Activated CD4-positive, alpha-beta T cell treated with anti-CD3 and anti-CD28 coated beads for 36 hours (primary cell): ENCODE measurements at regions not wholly inside any gene's neighbourhood (a gene's known extent, or its start where the extent isn't known, plus 50 kb on each side); places are given as distances from the start of the nearest gene placed in this dataset.

ENCODE experiments used
- ATAC-seq: fragments of 200-7000 bp; cut with Tn5 transposase; one replicate; pipeline ENCODE4 v1.10.0; 2021; ENCODE audit warnings: mild to moderate bottlenecking, moderate library complexity
- CTCF ChIA-PET: fragments of 350-600 bp; sonication (Branson Sonifier 250); formaldehyde crosslinking; loops from one replicate; lab custom pipeline; 2021; ENCODE audit warnings: antibody characterized with exemption; lab: Charles Lee
- POLR2A ChIA-PET: fragments of 350-600 bp; sonication (Branson Sonifier 250); formaldehyde crosslinking; loops from one replicate; lab custom pipeline; 2021; ENCODE audit warnings: antibody characterized with exemption, inconsistent platforms; lab: Charles Lee
- DNase-seq: peaks from one replicate; pipeline ENCODE4 v3.0.0-alpha.2; 2020
- H3K27ac Mint-ChIP-seq: one replicate; pipeline ENCODE4 v1.8.0; 2021; ENCODE audit warnings: mixed read lengths
- H3K27me3 Mint-ChIP-seq: one replicate; pipeline ENCODE4 v1.8.0; 2021; ENCODE audit warnings: mixed read lengths
- H3K36me3 Mint-ChIP-seq: one replicate; pipeline ENCODE4 v1.8.0; 2021; ENCODE audit warnings: low read depth, mixed read lengths
- H3K4me1 Mint-ChIP-seq: one replicate; pipeline ENCODE4 v1.8.0; 2021; ENCODE audit warnings: mixed read lengths
- H3K4me3 Mint-ChIP-seq: one replicate; pipeline ENCODE4 v1.8.0; 2021; ENCODE audit warnings: mild to moderate bottlenecking, moderate library complexity, mixed read lengths
- H3K9me3 Mint-ChIP-seq: one replicate; pipeline ENCODE4 v1.8.0; 2021; ENCODE audit warnings: low read depth, mixed read lengths
- intact Hi-C, 2 experiments: fragments of 100-400 bp; cut with DNase I in 1 of 2; cut with micrococcal nuclease in 1 of 2; formaldehyde crosslinking; loops; one replicate each; pipeline versions ENCODE4 v1.14.2 to v1.15.1; 2022 to 2024; cut with DNase I, micrococcal nuclease

- Mint-ChIP-seq H3K4me1 (no peaks in the 10 kb centered on the region), H3K27me3 (no peaks in the 10 kb centered on the region)
- intact Hi-C loops: no loop called here
Measured at GRCh38 chr22:27556371-27556770, 245.2 kb downstream of the MN1 start.

GRCh38 chr22:27557286-27558008, 244.1 kb downstream of the MN1 start:
- ChIA-PET CTCF (no interaction called here), POLR2A (no interaction called here)
- intact Hi-C loops: no loop called here
- no peaks in the 10 kb centered on the region for H3K9me3 Mint-ChIP-seq
- H3K4me1 Mint-ChIP-seq: no peaks in the 10 kb centered on the region
- DNase-seq: no peak
- no peak for ATAC-seq
- H3K4me3 Mint-ChIP-seq: no peak overlapping the region
- H3K27ac Mint-ChIP-seq: no peak overlapping the region
- H3K27me3 Mint-ChIP-seq: peaks cover under 1% of the 10 kb centered on the region
- H3K36me3 Mint-ChIP-seq: no peaks in the 10 kb centered on the region

More at GRCh38 chr22:27556371-27556770, 245.2 kb downstream of the MN1 start:
- ChIA-PET POLR2A (no interaction called here), CTCF (no interaction called here)
- Mint-ChIP-seq H3K9me3 (no peaks in the 10 kb centered on the region), H3K36me3 (no peaks in the 10 kb centered on the region), H3K4me3 (no peak overlapping the region), H3K27ac (no peak overlapping the region)
- DNase-seq: no peak
- ATAC-seq: no peak

DNA sequence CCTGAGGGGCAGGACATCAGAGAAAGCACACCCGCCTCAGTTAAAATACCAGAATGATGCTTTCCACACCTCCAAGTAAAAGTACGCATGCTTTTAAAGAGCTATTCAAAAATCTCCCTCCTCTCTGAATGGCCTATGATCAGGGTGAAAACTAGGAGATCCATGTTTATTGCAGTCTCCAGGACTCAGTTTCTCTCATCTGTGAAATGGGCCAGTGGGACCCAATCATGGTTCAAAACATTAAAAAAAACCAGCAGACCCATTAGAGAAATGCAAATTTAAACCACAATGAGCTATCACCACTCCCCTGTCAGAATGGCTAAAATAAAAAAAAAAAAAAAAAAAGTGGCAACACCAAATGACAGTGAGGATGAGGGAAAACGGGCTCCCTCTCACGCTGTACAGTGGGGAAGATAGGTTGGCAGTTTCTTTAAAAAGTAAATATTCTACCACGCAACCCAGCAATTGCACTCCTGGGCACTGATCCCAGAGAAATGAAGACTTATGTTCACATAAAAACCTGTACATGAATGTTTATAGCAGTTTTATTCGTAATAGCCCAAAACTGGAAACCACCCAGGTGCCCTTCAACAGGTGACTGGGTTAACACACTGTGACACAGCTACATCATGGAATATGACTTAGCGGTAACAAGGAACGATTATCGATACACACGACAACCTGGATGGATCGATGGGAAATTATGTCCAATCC, 242.7 kb downstream of the MN1 start:
- Mint-ChIP-seq H3K36me3 (no peaks in the 10 kb centered on the region), H3K9me3 (no peaks in the 10 kb centered on the region), H3K4me1 (no peaks in the 10 kb centered on the region), H3K4me3 (no peak overlapping the region), H3K27ac (no peak overlapping the region), H3K27me3 (peaks cover 3% of the 10 kb centered on the region)
- ChIA-PET CTCF (interaction anchor here (0.8 kb wide), 1 partner anchor 494 kb away, joined by 3 read pairs; no protein-coding TSS in a partner anchor), POLR2A (no interaction called here)
- ATAC-seq: no peak
- intact Hi-C loops: no loop called here
- DNase-seq: no peak

DNA sequence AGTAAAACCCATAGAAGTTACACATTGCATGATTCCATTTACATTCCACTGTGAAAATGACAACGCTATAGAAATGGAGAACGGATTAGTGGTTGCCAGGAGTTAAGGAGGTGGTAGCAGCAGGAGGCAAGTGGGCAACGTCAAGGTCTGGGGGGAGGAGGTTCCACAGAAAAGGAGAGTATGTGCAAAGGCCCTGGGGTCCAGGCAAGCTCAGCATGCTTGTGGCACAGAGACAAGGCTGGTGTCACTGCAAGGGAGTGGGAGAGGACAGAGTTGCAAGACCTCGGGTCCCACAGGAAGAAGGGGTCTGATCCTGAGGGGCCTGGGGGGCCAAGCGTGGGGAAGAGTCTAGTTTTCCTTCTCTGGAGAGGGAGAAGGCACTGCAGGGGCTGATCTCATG, 240.8 kb downstream of the MN1 start:
- Mint-ChIP-seq H3K9me3 (no peaks in the 10 kb centered on the region), H3K4me3 (no peak overlapping the region), H3K27me3 (peaks cover 3% of the 10 kb centered on the region), H3K27ac (no peak overlapping the region), H3K36me3 (no peaks in the 10 kb centered on the region), H3K4me1 (no peaks in the 10 kb centered on the region)
- intact Hi-C loops: no loop called here
- POLR2A ChIA-PET: no interaction called here
- CTCF ChIA-PET: no interaction called here
- ATAC-seq (no peak), DNase-seq (no peak)

- Mint-ChIP-seq H3K4me1 (no peaks in the 10 kb centered on the region), H3K27me3 (peaks cover 3% of the 10 kb centered on the region), H3K36me3 (no peaks in the 10 kb centered on the region), H3K27ac (no peak overlapping the region), H3K4me3 (no peak overlapping the region), H3K9me3 (no peaks in the 10 kb centered on the region)
- ChIA-PET CTCF (no interaction called here), POLR2A (no interaction called here)
- ATAC-seq (no peak), DNase-seq (no peak)
- intact Hi-C loops: no loop called here
Measured at GRCh38 chr22:27561286-27561904, 240.2 kb downstream of the MN1 start.

GRCh38 chr22:27564806-27565205, 236.8 kb downstream of the MN1 start:
- ATAC-seq (no peak), DNase-seq (no peak)
- intact Hi-C loops: no loop called here
- POLR2A ChIA-PET: no interaction called here
- H3K27ac Mint-ChIP-seq: no peak overlapping the region
- no peak overlapping the region for H3K4me3 Mint-ChIP-seq
- CTCF ChIA-PET: no interaction called here
- H3K36me3 Mint-ChIP-seq: no peaks in the 10 kb centered on the region
- H3K4me1 Mint-ChIP-seq: no peaks in the 10 kb centered on the region
- H3K27me3 Mint-ChIP-seq: peaks cover 3% of the 10 kb centered on the region
- H3K9me3 Mint-ChIP-seq: no peaks in the 10 kb centered on the region

GRCh38 chr22:27566602-27567001, 235.0 kb downstream of the MN1 start:
- H3K27me3 Mint-ChIP-seq: peaks cover 10% of the 10 kb centered on the region
- no peak overlapping the region for H3K4me3 Mint-ChIP-seq
- ATAC-seq (no peak), DNase-seq (no peak)
- H3K9me3 Mint-ChIP-seq: no peaks in the 10 kb centered on the region
- intact Hi-C loops: no loop called here
- ChIA-PET CTCF (no interaction called here), POLR2A (no interaction called here)
- no peaks in the 10 kb centered on the region for H3K36me3 Mint-ChIP-seq
- H3K4me1 Mint-ChIP-seq: no peaks in the 10 kb centered on the region
- H3K27ac Mint-ChIP-seq: no peak overlapping the region

DNA sequence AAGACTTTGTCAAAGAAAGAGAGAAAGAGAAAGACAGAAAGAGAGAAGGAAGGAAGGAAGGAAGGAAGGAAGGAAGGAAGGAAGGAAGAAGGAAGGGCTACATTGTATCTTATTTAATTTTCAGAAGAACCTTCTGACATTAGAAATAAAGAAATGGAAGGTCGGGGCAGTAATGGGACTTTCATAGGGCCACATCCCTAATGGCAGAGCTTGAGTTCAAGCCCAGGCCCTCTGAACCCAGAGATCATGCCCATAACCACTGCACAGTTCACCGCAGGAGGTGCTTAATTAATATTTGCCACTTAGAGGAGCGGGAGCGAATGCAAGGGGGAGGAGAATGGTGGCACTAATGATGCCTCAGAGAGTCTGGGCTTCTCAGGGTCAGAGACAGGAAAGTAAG, 233.3 kb downstream of the MN1 start:
- Mint-ChIP-seq H3K4me1 (no peaks in the 10 kb centered on the region), H3K27me3 (peaks cover 14% of the 10 kb centered on the region), H3K9me3 (peaks cover 2% of the 10 kb centered on the region), H3K4me3 (no peak overlapping the region), H3K36me3 (no peaks in the 10 kb centered on the region), H3K27ac (no peak overlapping the region)
- ChIA-PET CTCF (no interaction called here), POLR2A (no interaction called here)
- intact Hi-C loops: no loop called here
- ATAC-seq (no peak), DNase-seq (no peak)

DNA sequence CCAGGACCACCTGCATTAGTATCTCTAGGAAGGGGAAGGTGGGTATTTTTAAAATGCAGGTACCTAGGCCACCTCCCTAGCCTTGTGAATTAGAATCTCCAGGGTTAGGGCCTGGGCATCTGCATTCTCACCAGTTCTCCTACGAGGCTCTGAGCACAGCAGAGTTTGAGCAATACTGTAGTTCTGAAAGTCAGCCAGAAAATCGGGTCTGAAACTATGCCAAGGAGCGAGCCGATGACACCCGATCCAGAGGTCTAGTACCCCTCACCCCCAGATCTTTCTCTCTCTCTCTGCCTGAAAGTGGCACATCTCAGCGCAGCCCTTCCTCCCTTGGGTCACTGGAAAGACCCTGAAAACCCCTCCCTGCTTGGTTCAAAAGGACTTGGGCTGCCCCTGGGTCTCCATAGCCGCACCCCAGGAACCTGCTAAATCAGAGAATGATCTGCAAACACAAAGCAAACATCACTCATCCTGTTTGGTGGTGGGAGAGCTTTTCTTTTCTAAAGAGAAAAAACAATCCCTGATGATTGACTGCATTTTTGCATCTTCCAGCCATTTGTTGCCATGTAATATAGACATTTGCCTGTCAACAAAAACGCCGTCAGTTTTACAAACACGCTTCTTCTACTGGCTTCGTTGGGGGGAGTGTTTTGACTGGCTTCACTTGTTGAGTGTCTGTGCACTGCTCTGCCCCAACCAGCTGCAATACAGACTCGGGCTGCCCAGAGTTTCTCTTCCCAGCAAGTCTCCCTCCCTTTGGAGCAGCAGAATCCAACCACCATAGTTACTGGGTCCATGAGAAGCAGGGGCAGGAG, 229.9 kb downstream of the MN1 start:
- Mint-ChIP-seq H3K9me3 (peaks cover 2% of the 10 kb centered on the region), H3K4me1 (no peaks in the 10 kb centered on the region), H3K4me3 (no peak overlapping the region), H3K27me3 (peaks cover 25% of the 10 kb centered on the region), H3K27ac (no peak overlapping the region), H3K36me3 (no peaks in the 10 kb centered on the region)
- DNase-seq: no peak
- POLR2A ChIA-PET: no interaction called here
- CTCF ChIA-PET: no interaction called here
- intact Hi-C loops: no loop called here
- ATAC-seq: no peak

- H3K4me1 Mint-ChIP-seq: no peaks in the 10 kb centered on the region
- ATAC-seq: no peak
- H3K27ac Mint-ChIP-seq: no peak overlapping the region
- no peaks in the 10 kb centered on the region for H3K36me3 Mint-ChIP-seq
- peaks cover 2% of the 10 kb centered on the region for H3K9me3 Mint-ChIP-seq
- DNase-seq: no peak
- ChIA-PET CTCF (no interaction called here), POLR2A (no interaction called here)
- no peak overlapping the region for H3K4me3 Mint-ChIP-seq
- intact Hi-C loops: no loop called here
- H3K27me3 Mint-ChIP-seq: peaks cover 25% of the 10 kb centered on the region
Measured at GRCh38 chr22:27572278-27572666, 229.3 kb downstream of the MN1 start.

DNA sequence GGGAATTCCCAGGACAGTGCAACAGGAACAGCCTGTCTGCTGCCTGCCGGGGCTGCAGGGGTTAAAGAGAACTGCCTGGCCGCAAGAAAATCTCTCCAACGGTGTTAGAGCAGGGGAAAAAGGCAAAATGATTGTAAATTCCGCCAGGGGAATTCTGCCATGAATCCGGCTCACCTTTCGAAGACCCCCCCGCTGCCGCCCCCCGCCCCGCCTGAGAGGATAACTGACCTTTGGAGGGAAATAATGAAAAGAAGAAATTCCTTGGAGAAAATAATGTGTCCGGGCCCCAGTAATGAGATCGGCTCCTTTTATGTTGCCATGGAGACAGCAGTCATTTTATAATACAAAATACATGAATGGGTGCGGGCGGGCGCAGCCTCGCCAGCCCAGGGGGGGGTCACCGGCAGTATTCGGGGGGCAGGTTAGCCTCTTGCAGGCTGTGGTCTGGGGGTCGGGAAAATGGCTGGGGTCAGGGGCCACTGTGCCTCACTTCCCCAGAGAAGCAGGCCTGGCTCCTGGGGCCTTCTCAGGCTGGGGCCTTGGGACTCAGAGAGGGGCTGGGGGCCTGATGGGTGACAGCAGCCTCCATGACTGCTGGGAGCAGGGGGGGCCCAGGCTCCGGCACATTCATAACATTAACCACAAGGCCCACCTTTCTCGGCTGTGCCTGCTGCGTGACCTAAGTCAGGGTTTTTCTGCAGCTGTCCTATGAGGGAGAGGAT, 228.1 kb downstream of the MN1 start:
- ChIA-PET POLR2A (no interaction called here), CTCF (no interaction called here)
- peaks cover 25% of the 10 kb centered on the region for H3K27me3 Mint-ChIP-seq
- peaks cover 2% of the 10 kb centered on the region for H3K9me3 Mint-ChIP-seq
- no peak overlapping the region for H3K4me3 Mint-ChIP-seq
- DNase-seq: no peak
- no peak for ATAC-seq
- intact Hi-C loops: no loop called here
- H3K27ac Mint-ChIP-seq: no peak overlapping the region
- no peaks in the 10 kb centered on the region for H3K36me3 Mint-ChIP-seq
- no peaks in the 10 kb centered on the region for H3K4me1 Mint-ChIP-seq
